Mucosa of gallbladder (tissue), 1 donor: ENCODE measurements at regions not wholly inside any gene's neighbourhood (a gene's known extent, or its start where the extent isn't known, plus 50 kb on each side); places are given as distances from the start of the nearest gene placed in this dataset.

Experiments
- DNase-seq: peaks from one replicate; pipeline ENCODE4 v3.0.0-alpha.2; 2020; ENCODE audit warnings: low spot score
- donor health status: DM: no; HTN: no; CAD: no.

DNA sequence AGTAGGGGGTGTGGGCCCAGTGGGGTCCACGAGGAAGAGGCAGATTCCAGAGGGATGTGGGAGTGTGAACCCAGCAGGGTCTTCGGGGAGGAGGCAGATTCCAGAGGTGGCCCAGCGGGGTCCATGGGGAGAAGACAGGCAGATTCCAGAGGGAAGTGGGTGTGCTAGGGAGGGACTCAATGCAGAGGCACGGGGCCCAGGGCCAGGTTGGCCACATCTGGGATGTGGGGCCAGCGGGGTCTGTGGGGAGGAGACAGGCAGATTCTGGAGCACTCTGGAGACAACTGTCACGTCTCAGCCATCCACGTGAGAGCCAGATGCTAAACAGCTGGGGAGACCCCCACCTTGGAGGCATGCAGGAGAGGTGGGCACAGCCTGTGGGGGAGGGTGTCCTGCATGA is 582.6 kb downstream of the TBC1D22A start:
- DNase-seq = peak; percentile 4

DNA sequence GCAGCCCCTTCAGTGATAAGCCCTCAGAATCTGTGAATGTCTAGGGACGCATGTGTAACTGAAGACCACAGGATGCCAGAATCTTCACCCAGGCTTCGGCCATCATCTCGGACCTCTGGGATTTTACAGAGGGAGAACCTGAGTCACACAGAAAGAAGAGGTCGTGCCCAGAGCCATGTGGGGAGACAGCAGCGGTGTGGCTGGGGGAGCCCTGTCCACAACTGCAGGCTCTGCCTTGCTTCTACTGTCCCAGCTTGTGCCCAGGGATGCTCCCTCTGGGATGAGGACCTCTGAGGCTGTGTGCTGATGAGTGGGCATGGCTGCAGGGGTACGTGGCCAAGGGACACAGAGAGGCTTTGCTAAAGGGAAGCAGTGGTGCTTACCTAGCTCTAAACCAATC is 582.0 kb downstream of the TBC1D22A start:
- no peak for DNase-seq

DNA sequence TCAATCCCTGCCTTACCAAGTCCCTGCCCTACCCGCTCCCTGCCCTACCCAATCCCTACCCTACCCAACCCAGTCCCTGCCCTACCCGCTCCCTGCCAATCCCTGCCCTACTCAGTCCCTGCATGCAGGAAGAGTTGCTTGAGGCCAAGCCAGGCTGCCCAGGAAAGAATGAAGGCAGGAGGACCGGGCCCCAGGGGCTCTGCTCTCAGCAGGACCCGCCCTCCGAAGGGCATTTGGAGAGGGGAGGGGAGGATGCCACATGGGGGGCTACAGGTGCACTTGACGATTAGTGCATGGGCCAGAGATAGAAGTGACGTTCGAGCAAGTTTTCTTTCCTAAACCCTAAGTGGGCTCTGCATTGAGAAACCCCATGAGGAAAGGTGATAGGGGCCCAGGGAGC is 581.2 kb downstream of the TBC1D22A start:
- peak; percentile 1 for DNase-seq

DNA sequence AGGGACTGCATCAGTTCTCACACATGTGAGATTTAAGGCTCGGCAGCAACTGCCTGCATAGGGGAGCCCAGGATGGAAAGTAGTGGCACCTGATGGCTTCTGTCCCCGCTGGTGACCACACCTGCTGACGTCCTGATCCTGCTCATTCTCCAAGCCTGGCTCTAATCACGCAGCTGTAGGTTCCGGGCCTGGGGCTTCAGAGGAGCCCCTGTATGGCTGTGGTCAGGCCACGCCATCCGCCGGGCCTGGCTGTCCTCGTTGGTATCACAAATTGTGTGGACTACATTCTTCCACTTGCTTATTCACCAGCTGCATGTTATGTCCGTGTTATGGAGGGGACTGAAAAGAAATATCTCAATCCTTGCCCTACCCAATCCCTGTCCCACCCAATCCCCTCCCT is 580.0 kb downstream of the TBC1D22A start:
- no peak for DNase-seq

DNA sequence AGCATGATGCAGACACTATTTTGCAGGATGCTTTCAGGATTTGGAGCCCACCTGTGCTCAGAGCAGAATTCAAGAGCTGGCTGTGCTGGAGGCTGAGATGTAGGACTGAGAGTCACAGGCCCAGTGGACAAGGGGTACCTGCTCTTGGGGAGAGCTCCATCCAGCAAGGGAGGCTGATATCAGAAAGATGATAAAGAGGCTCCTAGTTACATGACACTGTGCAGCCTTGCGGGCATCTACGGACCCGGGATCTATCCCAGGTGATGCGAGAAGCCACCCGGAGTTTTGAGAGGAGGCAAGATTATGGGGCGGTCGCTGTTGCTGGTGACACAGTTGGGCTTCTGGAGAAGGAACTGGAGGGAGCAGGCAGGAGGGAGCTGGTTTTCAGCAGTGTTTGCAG is 579.0 kb downstream of the TBC1D22A start:
- no peak for DNase-seq

DNA sequence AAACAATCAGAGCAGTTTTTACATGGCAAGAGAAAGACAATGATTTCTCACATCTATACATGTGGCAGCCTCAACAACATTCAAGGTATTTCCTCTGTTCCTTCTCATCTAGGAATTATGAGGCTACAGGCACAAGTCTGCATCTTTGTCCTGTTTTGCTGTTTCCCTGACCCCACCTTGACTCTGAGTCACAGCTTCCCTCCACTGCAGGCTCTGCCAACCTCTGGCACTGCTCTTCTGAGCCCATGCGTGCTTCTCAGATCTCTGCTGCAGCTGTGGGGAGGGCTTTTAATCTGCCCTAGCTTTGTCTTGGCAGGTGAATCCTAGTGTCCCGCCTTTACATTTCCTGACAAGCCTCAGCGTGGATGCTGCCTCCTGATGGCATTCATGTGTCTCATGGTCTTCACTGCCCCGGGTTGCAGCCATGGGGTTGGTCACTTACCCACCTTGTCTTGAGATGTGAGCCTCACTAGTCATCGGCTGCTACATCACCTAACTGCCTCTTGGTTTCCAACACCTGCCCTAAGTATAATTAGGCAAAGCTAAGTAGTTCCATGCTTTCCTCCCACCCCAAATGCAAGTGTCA is 578.5 kb downstream of the TBC1D22A start:
- DNase-seq = no peak

DNA sequence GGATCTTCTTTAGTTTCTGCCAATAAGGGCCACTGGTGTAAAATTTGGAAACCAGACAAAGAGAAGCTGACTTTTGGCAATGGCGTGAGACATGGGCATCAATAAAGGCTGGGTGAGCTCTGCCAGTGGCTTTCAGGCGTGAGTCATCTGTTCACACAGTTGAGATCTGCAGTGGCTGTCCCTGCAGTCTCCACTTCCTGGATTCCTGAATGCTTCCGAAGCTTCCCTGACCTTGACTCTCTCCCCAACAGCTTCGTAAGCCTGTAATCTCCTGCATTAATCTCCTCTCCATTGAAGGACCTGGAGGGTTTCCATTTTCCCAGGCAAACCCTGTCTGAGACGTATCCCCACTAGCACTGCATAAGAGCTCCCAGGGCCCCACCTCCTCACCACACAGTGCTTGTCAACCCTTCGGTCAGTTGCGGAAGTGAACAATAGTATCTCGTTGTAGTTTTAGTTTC is 574.7 kb downstream of the TBC1D22A start:
- peak; percentile 78 for DNase-seq

DNA sequence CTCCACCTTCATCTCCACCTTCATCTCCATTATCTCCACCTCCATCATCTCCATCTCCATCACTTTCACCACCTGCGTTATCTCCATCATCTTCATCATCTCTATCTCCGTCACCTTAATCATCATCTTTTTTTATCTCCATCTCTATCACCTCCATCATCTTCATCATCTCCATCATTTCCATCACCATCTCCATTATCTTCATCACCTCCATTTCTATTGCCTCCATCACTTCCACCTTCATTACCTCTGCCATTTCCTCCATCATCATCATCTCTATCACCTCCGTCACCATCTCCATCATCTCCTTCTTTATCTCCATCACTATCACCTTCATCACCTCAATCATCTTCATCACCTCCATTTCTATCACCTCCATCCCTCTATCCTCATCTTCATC is 573.5 kb downstream of the TBC1D22A start:
- DNase-seq = no peak

DNA sequence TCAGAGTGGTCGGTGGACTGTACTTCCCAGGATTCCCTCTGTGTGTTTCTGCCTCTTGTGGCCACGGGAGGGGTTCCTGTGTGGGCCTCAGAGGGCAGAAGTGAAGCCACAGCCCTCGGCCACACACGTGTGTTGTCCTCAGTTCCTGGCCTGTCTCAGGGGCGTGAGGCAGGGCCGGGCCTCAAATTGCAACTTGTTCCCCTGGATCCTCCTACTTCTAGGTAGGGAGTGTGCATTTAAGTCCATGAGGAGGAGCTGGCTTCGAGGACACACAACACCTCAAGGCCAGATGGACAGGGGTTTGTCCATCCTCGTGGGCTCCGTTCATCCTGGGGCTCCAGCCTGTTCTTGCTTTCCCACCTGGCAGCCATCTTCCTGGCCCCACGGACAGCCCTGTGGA is 573.0 kb downstream of the TBC1D22A start:
- no peak for DNase-seq

DNA sequence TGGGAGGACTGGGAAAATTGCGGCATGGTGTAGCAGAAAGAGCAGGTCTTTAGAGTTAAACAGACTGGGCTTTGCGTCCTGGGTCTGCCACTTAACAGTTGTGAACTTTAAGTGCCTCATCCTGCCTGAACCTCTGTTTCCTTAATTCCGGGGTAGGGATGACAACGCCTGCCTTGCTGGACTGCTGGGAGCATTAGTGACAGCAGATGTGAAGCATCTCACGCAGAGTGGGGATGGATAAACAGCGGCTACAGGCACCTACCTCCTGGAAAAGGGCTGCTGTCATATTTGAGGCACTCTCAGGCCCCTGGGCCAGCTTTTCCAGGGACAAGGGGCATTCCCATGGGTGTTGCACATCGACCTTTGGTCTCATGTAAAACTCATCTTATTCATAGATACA is 572.2 kb downstream of the TBC1D22A start:
- no peak for DNase-seq

DNA sequence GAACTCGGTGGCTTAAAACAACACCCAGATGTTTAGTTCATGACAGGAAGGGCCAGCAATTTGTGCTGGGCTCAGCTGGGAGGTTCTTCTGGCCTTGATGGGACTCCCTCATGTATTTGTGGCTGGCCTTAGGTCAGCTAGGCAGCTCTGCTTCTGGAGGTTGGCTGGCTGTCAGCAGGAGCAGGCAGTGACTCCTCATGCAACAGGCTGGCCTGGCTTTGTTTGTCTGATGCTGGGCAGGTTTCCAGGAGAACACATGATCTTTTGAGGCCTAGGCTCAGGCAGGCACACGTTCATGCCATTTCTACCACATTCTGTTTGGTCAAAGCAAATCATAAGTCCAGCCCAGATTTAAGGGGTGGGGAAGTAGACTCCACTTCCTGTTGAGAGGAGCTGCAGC is 571.2 kb downstream of the TBC1D22A start:
- peak; percentile 62 for DNase-seq

DNA sequence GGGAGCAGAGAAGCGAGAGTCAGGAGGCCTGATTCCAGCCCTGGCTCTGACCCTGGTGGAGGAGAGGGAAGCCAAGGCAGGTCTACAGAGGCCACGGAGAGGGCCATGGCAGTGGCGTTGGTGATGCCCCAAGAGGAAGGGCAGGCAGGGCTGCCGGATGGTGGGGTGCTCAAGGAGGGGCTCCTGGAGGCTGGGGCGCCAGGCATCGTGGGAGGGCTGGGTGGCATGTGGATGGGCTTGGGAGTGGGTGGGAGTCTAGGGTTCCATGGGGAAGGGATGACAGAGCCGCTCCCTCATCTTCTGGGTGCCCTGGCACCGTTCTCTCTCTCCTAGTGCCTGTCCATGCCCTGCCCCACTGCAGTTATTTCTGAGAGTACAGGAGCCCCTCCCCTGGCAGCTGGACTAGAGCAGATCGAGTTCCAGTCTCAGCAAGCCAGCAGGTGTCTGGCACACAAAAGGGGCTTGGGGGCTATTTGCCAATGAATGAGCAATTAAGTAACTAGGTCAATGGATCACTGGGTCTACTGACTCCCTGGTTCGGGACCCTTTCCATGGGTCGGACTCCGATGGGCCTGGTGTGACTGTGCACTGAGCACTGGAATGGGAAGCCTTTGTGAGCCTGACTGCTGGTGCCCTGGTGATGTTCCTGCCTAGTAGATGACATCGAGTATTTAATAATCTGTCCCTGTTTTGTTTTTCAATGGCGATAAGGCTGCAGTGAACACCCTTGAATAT is 570.0 kb downstream of the TBC1D22A start:
- DNase-seq = no peak

DNA sequence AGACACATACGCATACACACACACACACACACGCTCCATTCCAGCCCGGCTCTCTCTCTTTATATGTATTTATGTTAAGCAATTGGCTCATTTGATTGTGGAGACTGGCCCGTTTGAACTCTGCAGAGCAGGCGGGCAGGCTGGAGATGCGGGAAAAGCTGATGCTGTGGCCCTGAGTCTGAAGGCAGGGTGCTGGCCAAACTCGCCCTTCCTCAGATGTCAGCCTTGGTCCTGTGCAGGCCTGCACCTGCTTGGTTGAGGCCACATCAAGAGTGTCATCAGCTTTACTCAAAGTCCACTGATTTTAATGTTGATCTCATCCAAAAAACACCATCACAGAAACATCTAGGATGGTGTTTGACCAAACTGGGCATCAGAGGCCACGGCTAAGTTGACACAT is 569.3 kb downstream of the TBC1D22A start:
- DNase-seq = no peak

DNA sequence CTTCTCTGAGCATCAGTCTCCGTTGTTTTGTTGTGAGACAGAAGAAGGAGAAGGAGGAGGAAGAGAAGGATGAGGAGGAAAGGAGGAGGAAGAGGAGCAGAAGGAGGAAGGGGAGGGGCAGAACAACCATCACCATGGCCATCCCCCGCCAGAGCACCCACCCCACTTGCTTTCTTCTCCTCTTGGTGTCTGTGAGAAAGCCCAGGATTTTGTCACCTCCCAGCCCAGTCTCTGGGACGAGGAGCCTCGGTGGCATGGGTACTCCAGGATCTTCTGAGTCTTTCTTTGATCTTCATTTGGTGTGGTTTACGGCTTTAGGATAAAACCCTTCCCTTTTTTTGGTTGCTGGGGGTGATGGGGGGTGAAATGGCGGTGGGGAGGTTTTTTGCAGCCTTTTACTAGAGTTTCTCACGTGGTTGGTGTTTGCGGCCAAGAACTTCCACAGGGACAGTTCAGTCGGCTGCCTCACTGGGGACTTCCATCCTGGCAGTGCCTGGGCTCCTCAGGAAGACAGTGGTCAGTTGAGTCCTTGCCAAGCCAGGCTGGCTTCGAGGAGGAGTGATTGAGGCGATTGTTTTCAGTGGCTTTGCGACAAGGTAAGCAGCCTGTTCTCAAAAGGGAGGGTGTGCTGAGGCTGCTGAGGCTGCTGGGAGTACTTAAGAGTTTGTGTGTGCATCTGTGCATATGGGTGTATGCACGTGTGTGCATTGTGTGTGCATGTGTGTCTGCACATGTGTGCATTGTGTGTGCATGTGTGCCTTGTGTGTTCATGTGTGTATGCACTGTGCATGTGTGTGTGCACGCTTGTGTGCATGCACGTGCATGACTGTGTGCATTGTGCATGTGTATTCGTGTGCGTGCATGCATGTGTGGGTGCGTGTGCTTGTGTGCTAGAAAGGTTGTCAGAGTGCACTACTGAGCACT is 567.5 kb downstream of the TBC1D22A start:
- DNase-seq = no peak

DNA sequence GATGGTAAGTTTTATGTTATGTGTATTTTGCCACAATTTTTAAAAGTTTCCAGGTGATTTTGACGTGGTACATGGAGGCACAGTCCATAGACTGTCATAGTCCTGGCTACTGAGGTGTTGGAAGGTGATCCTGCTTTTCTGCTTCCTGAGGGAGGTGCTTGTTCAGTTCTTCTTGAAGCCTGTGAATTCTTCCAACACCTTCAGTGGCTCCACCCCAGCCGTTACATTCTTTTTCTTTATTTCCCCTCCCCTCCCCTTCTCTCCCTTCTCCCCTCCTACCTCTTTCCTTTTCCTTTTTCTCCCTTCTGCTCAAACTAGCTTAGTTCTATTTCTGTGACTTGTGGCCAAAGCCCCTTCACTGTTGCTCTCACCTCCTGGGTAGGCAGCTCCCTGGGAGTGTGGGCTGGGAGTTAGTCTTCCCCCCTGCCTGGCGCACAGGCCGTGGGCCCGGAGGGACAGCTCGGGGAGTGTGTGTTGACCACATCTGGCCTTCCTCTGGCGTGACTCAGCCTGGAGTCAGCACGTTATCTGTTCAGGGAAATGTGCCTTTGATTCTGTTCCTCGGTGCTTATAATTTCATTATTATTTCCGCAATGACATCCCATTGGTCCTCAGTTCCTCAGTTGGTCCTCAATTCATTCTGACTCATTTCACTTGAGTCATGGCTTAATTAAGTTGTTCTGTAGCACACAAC is 566.2 kb downstream of the TBC1D22A start:
- peak; percentile 33 for DNase-seq

DNA sequence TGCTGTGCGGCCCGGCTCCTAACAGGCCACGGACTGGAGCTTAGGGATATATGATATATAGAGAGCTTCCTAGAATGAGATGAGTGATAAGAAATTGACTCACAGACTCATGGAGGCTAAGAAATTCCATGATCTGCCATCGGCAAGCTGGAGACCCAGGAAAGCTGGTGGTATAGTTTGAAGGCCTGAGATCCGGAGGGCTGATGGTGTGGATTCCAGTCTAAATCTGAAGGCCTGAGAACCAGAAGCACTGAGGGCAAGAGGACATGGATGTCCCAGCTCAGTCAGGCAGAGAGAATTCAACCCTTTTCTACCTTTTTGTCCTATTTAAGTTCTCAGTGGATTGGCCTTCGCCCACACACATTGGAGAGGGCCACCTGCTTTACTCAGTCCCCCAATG is 564.8 kb downstream of the TBC1D22A start:
- no peak for DNase-seq

DNA sequence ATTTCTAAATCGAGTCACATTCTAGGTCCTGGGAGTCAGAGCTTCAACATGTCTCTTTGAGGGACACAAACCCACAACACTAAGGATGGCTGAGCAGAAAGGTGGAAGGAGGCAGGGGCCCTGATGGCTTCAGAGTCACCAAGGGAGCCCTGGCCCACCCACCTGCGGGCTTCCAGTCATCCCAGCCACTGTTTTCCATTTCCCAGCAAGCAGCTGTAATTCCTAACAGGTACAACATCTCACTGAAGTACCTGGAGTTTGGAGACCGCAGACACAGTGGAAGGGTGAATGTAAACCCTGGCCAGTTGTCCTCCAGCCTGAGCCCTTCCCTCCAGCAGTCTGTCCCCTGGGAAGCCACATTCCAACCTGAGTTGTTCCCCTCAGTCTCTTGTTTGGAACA is 562.8 kb downstream of the TBC1D22A start:
- DNase-seq = no peak

DNA sequence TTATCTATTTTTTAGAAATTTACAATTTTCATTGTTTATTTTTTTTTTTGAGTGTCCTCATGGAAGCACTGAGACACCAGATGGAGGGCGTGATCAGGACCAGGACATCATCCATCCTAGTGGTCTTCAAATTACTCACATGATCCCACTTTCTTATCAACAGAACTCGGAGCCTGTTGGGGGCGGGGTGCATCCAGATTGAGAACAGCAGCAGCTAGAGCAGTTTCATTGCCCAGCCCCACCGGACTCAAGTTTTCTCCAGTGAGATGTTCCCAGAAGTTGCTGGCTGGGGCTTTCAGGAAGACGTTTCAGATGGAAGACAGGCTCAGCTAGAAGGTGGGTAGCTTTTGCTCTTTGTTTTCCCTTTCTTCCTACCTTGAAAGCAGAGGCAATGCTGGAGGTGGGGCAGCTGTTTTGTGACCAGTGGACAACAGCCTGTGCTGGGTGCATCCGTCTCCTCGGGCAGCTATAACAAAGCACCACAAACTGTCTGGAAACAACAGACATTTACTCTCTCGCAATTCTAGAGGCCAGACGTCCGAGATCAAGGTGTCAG is 562.1 kb downstream of the TBC1D22A start:
- DNase-seq = no peak

DNA sequence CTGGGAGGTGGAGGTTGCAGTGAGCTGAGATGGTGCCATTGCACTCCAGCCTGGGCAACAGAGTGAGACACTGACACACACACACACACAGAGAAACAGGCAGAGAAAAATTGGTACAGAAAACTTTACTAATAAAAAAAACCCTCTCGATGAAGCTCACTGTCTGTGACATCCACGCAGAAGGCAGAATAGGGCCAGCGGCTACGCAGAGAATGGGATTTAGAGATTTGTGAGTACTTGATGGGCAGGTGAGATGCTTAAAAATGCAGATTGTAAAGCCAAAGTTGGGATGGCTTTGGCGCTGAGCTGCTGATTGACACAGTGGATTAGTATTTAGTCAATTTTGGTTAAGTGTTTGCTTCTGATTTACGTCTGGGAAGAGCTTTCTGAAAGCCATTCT is 561.1 kb downstream of the TBC1D22A start:
- DNase-seq = no peak

DNA sequence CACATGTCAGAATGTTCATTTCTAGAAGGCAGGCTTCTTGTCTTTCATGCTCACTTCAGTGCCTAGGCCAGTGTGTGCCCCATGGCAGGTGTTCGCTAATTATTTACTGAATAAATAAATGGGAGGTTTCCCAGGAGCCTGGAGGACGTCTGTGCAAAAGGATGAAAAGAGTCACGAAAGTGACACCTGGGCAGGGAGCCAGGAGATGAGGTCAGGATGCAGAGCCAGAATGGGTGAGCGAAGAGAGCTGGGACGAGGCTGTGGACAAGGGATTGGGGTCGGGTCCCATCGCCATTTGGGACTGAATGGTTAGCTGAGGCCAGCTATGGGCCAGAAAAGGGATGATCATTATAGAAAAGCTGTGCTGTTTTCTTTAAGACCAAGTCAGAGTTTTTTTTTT is 560.4 kb downstream of the TBC1D22A start:
- no peak for DNase-seq

DNA sequence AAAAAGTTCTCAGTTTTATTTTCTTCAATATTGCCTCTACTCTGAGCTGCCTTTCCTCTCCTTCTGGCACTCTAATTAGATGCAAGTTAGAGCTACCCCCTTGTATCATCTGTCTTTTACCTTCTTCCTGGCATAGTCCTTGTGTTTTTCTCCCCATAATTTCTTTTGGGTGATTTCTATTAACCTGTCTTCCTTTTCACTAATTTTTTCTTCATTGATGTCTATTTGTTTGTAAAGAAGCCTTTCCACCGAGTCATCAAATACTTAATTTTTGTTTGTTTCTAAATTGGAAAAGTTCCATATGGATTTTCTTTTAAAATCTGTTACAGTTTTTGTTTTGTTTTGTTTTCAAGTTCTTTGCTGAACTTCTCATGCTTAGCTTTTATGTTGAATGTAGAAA is 558.1 kb downstream of the TBC1D22A start:
- DNase-seq = no peak
